OCI-LY3 (cell line): ENCODE measurements at regions not wholly inside any gene's neighbourhood (a gene's known extent, or its start where the extent isn't known, plus 50 kb on each side); places are given as distances from the start of the nearest gene placed in this dataset.

ENCODE experiments used
- H2AFZ ChIP-seq: fragments of 200-600, 300-600 bp; shearing (Covaris generic); 2 replicates; pipeline ENCODE4 v1.6.0; 2014; ENCODE audit warnings: antibody characterized with exemption, low read depth, low read length
- H3K27ac ChIP-seq: fragments of 200-600, 300-600 bp; sonication (generic); 2 replicates; pipeline ENCODE4 v1.5.1; 2014; ENCODE audit warnings: mild to moderate bottlenecking, low read length, moderate library complexity, mixed read lengths
- H3K27me3 ChIP-seq: fragments of 200-600, 300-600 bp; sonication (generic); 2 replicates; pipeline ENCODE4 v1.6.1; 2014; ENCODE audit warnings: low read depth, low read length, mixed read lengths
- H3K36me3 ChIP-seq: fragments of 200-600, 300-600 bp; sonication (generic); replicated peaks from 2 replicates; pipeline ENCODE3; 2014; ENCODE audit warnings: low read depth, low read length, mixed read lengths
- H3K4me1 ChIP-seq: fragments of 300-600, 200-600 bp; sonication (generic); 2 replicates; pipeline ENCODE4 v1.6.1; 2014; ENCODE audit warnings: low read length, mixed read lengths
- H3K4me2 ChIP-seq: fragments of 200-600, 300-600 bp; sonication (generic); 2 replicates; pipeline ENCODE4 v1.6.1; 2014; ENCODE audit warnings: low read length, mixed read lengths
- H3K4me3 ChIP-seq: fragments of 300-600, 200-600 bp; sonication (generic); 2 replicates; pipeline ENCODE4 v1.5.1; 2014; ENCODE audit warnings: antibody characterized with exemption, mild to moderate bottlenecking, low read length, moderate library complexity
- H3K79me2 ChIP-seq: fragments of 300-600, 200-600 bp; shearing (Covaris generic); 2 replicates; pipeline ENCODE4 v1.6.1; 2014; ENCODE audit warnings: mild to moderate bottlenecking, low read length, mixed read lengths
- H3K9ac ChIP-seq: fragments of 300-600, 200-600 bp; shearing (Covaris generic); 2 replicates; pipeline ENCODE4 v1.6.0; 2014; ENCODE audit warnings: mild to moderate bottlenecking, low read length, moderate library complexity
- H3K9me3 ChIP-seq: fragments of 200-600, 300-600 bp; shearing (Covaris generic); 2 replicates; pipeline ENCODE4 v1.6.1; 2014; ENCODE audit warnings: low read length, mixed read lengths; ENCODE audit not compliant: insufficient read depth
- H4K20me1 ChIP-seq: fragments of 200-600, 300-600 bp; sonication (generic); 2 replicates; pipeline ENCODE4 v1.6.1; 2016; ENCODE audit warnings: low read length, mixed read lengths; ENCODE audit not compliant: insufficient read depth
- CTCF ChIP-seq: fragments of 200-600, 300-600 bp; sonication (generic); IDR thresholded peaks from 2 replicates; pipeline ENCODE4 v1.5.1; 2014; ENCODE audit warnings: antibody characterized with exemption, low read length, low read depth
- EZH2phosphoT487 ChIP-seq: fragments of 200-600 bp; shearing (Covaris generic); IDR thresholded peaks from 2 replicates; pipeline ENCODE4 v1.6.1; 2018; ENCODE audit warnings: antibody characterized with exemption, mixed run types, low read depth

DNA sequence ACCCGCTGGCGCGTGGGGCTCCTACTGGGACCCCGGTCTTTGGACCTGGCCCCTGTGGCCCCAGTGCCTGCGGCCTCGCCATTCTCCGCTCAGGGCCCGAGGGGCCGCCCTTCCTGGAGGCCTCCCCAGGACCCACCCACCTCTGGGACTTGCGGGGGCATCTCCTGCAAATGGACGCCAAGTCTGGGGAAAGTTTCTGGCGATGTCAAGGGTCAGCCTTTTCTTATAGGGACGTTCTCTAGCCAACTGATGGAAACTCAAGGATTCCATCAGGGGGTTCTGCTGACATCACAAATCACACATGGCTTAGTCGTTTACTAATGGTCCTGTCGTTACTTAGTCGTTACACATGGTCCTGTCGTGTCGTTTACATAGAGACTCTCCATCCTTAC is 57.7 kb upstream of the RHOBTB1 start:
- Histone ChIP-seq H3K27me3 (no peaks in the 10 kb centered on the region), H3K36me3 (no peaks in the 10 kb centered on the region), H3K9ac (no peak overlapping the region), H4K20me1 (no peaks in the 10 kb centered on the region), H2AFZ (no peak overlapping the region), H3K27ac (no peak overlapping the region), H3K9me3 (no peaks in the 10 kb centered on the region), H3K4me1 (no peaks in the 10 kb centered on the region), H3K79me2 (no peaks in the 10 kb centered on the region), H3K4me3 (no peak overlapping the region), H3K4me2 (no peak overlapping the region)
- TF ChIP-seq CTCF (no peak), EZH2phosphoT487 (no peak)

DNA sequence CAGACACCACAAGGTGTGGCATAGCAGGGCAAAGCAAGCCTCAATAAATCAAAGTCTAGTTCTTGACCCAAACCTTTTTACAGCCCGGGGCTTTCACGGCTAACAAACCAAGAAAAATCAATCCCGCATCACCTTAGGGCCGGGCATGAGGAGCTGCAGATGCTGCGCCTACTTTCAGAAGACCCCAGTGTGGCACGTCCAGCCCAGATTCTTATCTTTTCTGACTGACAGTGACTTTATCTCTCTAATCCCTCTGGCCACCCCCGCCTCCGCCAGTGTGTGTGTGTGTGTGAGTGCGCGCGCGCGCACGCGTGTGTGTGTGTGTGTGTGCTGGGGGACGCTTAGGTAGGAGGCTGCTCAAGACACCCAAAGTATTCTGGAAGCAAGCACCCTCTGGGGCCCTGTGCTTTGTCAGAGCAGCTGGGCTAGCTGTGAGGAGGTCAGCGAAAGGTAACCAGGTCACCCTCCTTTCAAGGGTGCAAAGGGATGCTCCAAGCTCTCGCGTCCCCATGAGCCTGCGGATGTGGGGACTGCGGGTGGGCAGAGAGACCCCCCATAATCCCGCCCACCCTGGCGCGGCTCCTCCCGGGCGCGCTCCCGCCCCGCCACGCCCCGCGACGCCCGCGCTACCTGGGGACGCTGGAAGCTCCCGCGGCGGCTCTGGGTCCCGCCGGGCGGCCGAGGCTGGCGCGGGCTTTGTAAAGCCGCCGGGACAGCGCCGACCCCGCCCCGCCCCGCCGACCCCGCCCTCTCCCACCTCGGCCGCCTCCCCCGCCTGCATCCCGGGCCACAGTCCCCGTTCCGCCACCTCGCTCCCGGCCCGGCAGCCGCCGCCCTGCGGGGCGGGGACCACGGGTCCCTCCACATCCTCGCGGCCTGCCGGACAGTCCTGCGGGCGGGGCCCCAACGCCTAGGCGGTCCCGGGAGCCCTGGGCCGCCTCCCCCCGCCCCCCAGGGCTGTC is 57.1 kb upstream of the RHOBTB1 start:
- Histone ChIP-seq H3K9me3 (no peaks in the 10 kb centered on the region), H3K4me1 (no peaks in the 10 kb centered on the region), H3K36me3 (no peaks in the 10 kb centered on the region), H3K27ac (no peak overlapping the region), H3K9ac (no peak overlapping the region), H3K4me2 (no peak overlapping the region), H4K20me1 (no peaks in the 10 kb centered on the region), H3K27me3 (no peaks in the 10 kb centered on the region), H3K79me2 (no peaks in the 10 kb centered on the region), H3K4me3 (no peak overlapping the region), H2AFZ (no peak overlapping the region)
- no peak for TF ChIP-seq CTCF
- no peak for TF ChIP-seq EZH2phosphoT487

- Histone ChIP-seq H3K27me3 (no peaks in the 10 kb centered on the region), H3K9ac (no peak overlapping the region), H3K79me2 (no peaks in the 10 kb centered on the region), H3K27ac (no peak overlapping the region), H3K9me3 (no peaks in the 10 kb centered on the region), H4K20me1 (no peaks in the 10 kb centered on the region), H2AFZ (no peak overlapping the region), H3K4me3 (no peak overlapping the region), H3K4me1 (no peaks in the 10 kb centered on the region), H3K36me3 (no peaks in the 10 kb centered on the region), H3K4me2 (no peak overlapping the region)
- TF ChIP-seq CTCF: no peak
- TF ChIP-seq EZH2phosphoT487: no peak
These were observed 54.9 kb upstream of the RHOBTB1 start for GRCh38 chr10:60998932-60999331.

DNA sequence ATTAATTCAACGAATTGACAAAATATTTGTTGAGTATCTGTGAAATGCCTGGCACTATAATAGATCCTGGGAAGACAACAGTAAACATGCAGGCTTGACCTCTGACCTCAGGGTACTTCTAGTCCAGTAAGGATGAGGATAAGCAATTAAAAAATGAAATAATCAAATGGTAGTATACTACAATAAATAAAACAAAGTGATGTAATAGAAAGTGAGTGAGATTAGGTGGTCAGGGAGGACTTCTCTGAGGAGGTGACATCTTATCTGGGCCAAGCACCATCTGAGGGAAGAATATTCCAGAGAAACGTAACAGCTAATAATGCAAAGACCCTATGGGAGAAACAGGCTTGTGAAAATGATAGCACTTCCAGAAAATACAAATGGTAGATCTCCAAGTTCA is 50.1 kb upstream of the RHOBTB1 start:
- Histone ChIP-seq H3K27me3 (no peaks in the 10 kb centered on the region), H3K4me2 (no peak overlapping the region), H3K4me1 (peaks cover 25% of the 10 kb centered on the region), H4K20me1 (no peaks in the 10 kb centered on the region), H3K9ac (no peak overlapping the region), H3K4me3 (no peak overlapping the region), H2AFZ (no peak overlapping the region), H3K79me2 (no peaks in the 10 kb centered on the region), H3K27ac (no peak overlapping the region), H3K9me3 (no peaks in the 10 kb centered on the region), H3K36me3 (no peaks in the 10 kb centered on the region)
- no peak for TF ChIP-seq CTCF
- no peak for TF ChIP-seq EZH2phosphoT487
